HL-60 (cell line): ENCODE measurements at regions not wholly inside any gene's neighbourhood (a gene's known extent, or its start where the extent isn't known, plus 50 kb on each side); places are given as distances from the start of the nearest gene placed in this dataset.

Experiments used
- DNase-seq, 2 experiments: peaks; one replicate each; pipeline ENCODE4 v3.0.0-alpha.2; 2010 to 2020; ENCODE audit warnings: low read depth in 1 of 2, low spot score in 1 of 2
- H3K27ac ChIP-seq: fragments of 250-450 bp; sonication (Bioruptor Pico); replicated peaks from 2 replicates; pipeline ENCODE4 v1.5.1; 2020; ENCODE audit warnings: mild to moderate bottlenecking, moderate library complexity
- H3K27me3 ChIP-seq: fragments of 250-450 bp; sonication (Bioruptor Pico); 2 replicates; pipeline ENCODE4 v1.5.1; 2021; ENCODE audit warnings: mild to moderate bottlenecking, moderate library complexity; ENCODE audit not compliant: insufficient read depth, poor library complexity, severe bottlenecking
- H3K4me3 ChIP-seq: replicated peaks from 2 replicates; pipeline ENCODE4 v1.5.1; 2011; ENCODE audit warnings: mild to moderate bottlenecking, control low read depth, low read length; ENCODE audit not compliant: insufficient read depth
- CTCF ChIP-seq: IDR thresholded peaks from one replicate; pipeline ENCODE4 v1.5.1; 2011; ENCODE audit warnings: low read length, control low read depth, inconsistent platforms; ENCODE audit not compliant: insufficient read depth
- GABPA ChIP-seq: IDR thresholded peaks from 2 replicates; pipeline ENCODE4 v1.6.1; 2012; ENCODE audit warnings: low read depth
- POLR2AphosphoS5 ChIP-seq: IDR thresholded peaks from 2 replicates; pipeline ENCODE4 v1.6.1; 2012; ENCODE audit warnings: low read depth
- SPI1 ChIP-seq: IDR thresholded peaks from 2 replicates; pipeline ENCODE4 v1.6.1; 2012; ENCODE audit warnings: low read depth, mild to moderate bottlenecking, borderline replicate concordance
- TF ChIP-seq, protein P1 (sequence below): IDR thresholded peaks from 2 replicates; pipeline ENCODE4 v1.6.1; 2012; ENCODE audit warnings: low read depth; ENCODE audit not compliant: insufficient replicate concordance

- TF ChIP-seq POLR2AphosphoS5 (no peak), SPI1 (no peak), CTCF (no peak), GABPA (no peak)
- TF ChIP-seq, protein P1, sequence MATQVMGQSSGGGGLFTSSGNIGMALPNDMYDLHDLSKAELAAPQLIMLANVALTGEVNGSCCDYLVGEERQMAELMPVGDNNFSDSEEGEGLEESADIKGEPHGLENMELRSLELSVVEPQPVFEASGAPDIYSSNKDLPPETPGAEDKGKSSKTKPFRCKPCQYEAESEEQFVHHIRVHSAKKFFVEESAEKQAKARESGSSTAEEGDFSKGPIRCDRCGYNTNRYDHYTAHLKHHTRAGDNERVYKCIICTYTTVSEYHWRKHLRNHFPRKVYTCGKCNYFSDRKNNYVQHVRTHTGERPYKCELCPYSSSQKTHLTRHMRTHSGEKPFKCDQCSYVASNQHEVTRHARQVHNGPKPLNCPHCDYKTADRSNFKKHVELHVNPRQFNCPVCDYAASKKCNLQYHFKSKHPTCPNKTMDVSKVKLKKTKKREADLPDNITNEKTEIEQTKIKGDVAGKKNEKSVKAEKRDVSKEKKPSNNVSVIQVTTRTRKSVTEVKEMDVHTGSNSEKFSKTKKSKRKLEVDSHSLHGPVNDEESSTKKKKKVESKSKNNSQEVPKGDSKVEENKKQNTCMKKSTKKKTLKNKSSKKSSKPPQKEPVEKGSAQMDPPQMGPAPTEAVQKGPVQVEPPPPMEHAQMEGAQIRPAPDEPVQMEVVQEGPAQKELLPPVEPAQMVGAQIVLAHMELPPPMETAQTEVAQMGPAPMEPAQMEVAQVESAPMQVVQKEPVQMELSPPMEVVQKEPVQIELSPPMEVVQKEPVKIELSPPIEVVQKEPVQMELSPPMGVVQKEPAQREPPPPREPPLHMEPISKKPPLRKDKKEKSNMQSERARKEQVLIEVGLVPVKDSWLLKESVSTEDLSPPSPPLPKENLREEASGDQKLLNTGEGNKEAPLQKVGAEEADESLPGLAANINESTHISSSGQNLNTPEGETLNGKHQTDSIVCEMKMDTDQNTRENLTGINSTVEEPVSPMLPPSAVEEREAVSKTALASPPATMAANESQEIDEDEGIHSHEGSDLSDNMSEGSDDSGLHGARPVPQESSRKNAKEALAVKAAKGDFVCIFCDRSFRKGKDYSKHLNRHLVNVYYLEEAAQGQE: no peak
- Histone ChIP-seq H3K27ac (no peak overlapping the region), H3K4me3 (no peak overlapping the region), H3K27me3 (no peaks in the 10 kb centered on the region)
- no peak for DNase-seq
Observed at GRCh38 chr10:131532745-131533341, 221.3 kb upstream of the TCERG1L start.

GRCh38 chr10:131533846-131534526, 222.5 kb upstream of the TCERG1L start:
- Histone ChIP-seq H3K27ac (no peak overlapping the region), H3K4me3 (no peak overlapping the region), H3K27me3 (no peaks in the 10 kb centered on the region)
- no peak for DNase-seq
- TF ChIP-seq CTCF (no peak), GABPA (no peak), SPI1 (no peak), POLR2AphosphoS5 (no peak)
- TF ChIP-seq, protein P1: no peak

DNA sequence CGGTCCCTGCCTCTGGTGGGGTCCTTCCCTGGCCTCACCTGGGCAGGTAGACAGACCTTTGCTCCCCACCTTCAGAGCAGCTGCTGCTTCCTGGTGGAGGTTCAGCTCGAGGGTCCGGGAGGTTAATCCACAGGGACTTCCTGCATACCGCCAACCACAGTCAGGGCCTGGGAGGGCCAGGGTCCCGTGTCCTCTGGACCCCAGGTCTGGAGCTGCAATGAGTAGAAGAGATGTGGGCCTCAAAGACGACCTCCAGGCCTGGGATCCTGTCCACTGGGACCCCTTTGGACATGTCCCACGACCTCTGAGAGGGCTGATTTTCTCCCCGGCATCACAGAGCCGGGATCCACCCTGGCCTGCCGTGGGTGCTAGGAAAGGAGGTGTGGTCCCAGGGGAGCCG, 223.3 kb upstream of the TCERG1L start:
- TF ChIP-seq SPI1: no peak
- no peak for TF ChIP-seq GABPA
- TF ChIP-seq, protein P1: no peak
- no peak for TF ChIP-seq POLR2AphosphoS5
- no peak for TF ChIP-seq CTCF
- Histone ChIP-seq H3K27ac (no peak overlapping the region), H3K27me3 (no peaks in the 10 kb centered on the region)

More for the DNA sequence above, 223.3 kb upstream of the TCERG1L start:
- no peak overlapping the region for H3K4me3 ChIP-seq
- DNase-seq: no peak
